H1 (cell line): ENCODE measurements at regions not wholly inside any gene's neighbourhood (a gene's known extent, or its start where the extent isn't known, plus 50 kb on each side); places are given as distances from the start of the nearest gene placed in this dataset.

ENCODE experiments used
- CTCF ChIA-PET: fragments of 300-600 bp; sonication (Branson Sonifier 250); formaldehyde crosslinking; loops from one replicate; lab custom pipeline; 2021; ENCODE audit not compliant: partially characterized antibody; lab: Charles Lee
- POLR2A ChIA-PET: fragments of 300-600 bp; sonication (Branson Sonifier 250); formaldehyde crosslinking; loops from one replicate; lab custom pipeline; 2021; ENCODE audit warnings: inconsistent platforms; ENCODE audit not compliant: partially characterized antibody; lab: Charles Lee
- DNase-seq, 2 experiments: peaks; one replicate each; pipeline versions ENCODE4 v3.0.0 to v3.0.0-alpha.2; 2010 to 2022; ENCODE audit warnings: low spot score in 2 of 2, low read depth in 1 of 2, mixed read lengths in 1 of 2
- FAIRE-seq: peaks from 2 replicates; lab custom pipeline; 2011; peaks lifted over from hg19 to GRCh38; lab: Jason Lieb, UNC
- H2AFZ ChIP-seq: 2 replicates; pipeline ENCODE4 v1.8.1; 2012; ENCODE audit warnings: low read length, inconsistent platforms
- H2AK5ac ChIP-seq: 2 replicates; pipeline ENCODE4 v1.6.1; 2013; ENCODE audit warnings: low read depth, low read length
- H2BK120ac ChIP-seq: replicated peaks from 2 replicates; pipeline ENCODE3; 2013; ENCODE audit warnings: low read depth, low read length, inconsistent platforms
- H2BK12ac ChIP-seq: 2 replicates; pipeline ENCODE4 v1.6.1; 2013; ENCODE audit warnings: low read depth, low read length
- H2BK15ac ChIP-seq: 2 replicates; pipeline ENCODE4 v1.6.1; 2013; ENCODE audit warnings: low read length
- H2BK20ac ChIP-seq: 2 replicates; pipeline ENCODE4 v1.6.1; 2013; ENCODE audit warnings: low read length
- H2BK5ac ChIP-seq: 2 replicates; pipeline ENCODE4 v1.6.1; 2013; ENCODE audit warnings: low read depth, low read length
- H3K14ac ChIP-seq: 2 replicates; pipeline ENCODE4 v1.6.1; 2013; ENCODE audit warnings: inconsistent platforms; ENCODE audit not compliant: insufficient read length
- H3K18ac ChIP-seq: 2 replicates; pipeline ENCODE4 v1.6.1; 2013; ENCODE audit warnings: low read length; ENCODE audit errors: extremely low read depth
- H3K23ac ChIP-seq: 2 replicates; pipeline ENCODE4 v1.6.1; 2013; ENCODE audit warnings: inconsistent platforms; ENCODE audit not compliant: insufficient read length
- H3K23me2 ChIP-seq: 2 replicates; pipeline ENCODE4 v1.6.1; 2013; ENCODE audit warnings: low read depth, low read length
- H3K27ac ChIP-seq: 2 replicates; pipeline ENCODE4 v1.6.1; 2011; ENCODE audit warnings: low read depth, low read length, inconsistent platforms
- H3K27me3 ChIP-seq, 4 experiments: replicated peaks in 1 of 4; 1 replicate in 1 of 4; 2 replicates in 3 of 4; pipeline versions ENCODE4 v1.6.1 to v1.8.1; 2011 to 2013; ENCODE audit warnings: low read length in 3 of 4, mild to moderate bottlenecking in 3 of 4, inconsistent platforms in 2 of 4, mixed read lengths in 2 of 4, moderate library complexity in 1 of 4; ENCODE audit not compliant: control insufficient read depth in 3 of 4, insufficient read depth in 3 of 4; ENCODE audit errors: extremely low read depth in 1 of 4
- H3K36me3 ChIP-seq, 4 experiments: 2 replicates each; pipeline versions ENCODE4 v1.6.1 to v1.8.1; 2011 to 2013; ENCODE audit warnings: mild to moderate bottlenecking in 4 of 4, low read length in 3 of 4, moderate library complexity in 2 of 4, control low read depth in 1 of 4, inconsistent platforms in 1 of 4; ENCODE audit not compliant: insufficient read depth in 4 of 4, control insufficient read depth in 2 of 4
- H3K4ac ChIP-seq: replicated peaks from 2 replicates; pipeline ENCODE3; 2013; ENCODE audit warnings: low read length, low read depth, mixed read lengths, inconsistent platforms; ENCODE audit not compliant: insufficient read length
- H3K4me1 ChIP-seq, 4 experiments: replicated peaks in 1 of 4; 1 replicate in 1 of 4; 2 replicates in 3 of 4; pipeline versions ENCODE4 v1.6.1 to v1.8.1; 2011 to 2013; ENCODE audit warnings: low read length in 3 of 4, inconsistent platforms in 2 of 4, mixed read lengths in 1 of 4; ENCODE audit not compliant: insufficient read depth in 4 of 4, control insufficient read depth in 3 of 4
- H3K4me2 ChIP-seq, 2 experiments: 2 replicates each; pipeline versions ENCODE4 v1.6.1 to v1.8.1; 2011 to 2013; ENCODE audit warnings: low read depth in 2 of 2, low read length in 2 of 2, control low read depth in 1 of 2, inconsistent platforms in 1 of 2, mild to moderate bottlenecking in 1 of 2; ENCODE audit not compliant: insufficient read depth in 1 of 2
- H3K4me3 ChIP-seq, 4 experiments: fragments of 200-600, 300-600 bp in 1 of 4; sonication (generic), shearing (Covaris generic), sonication (Bioruptor Twin) in 1 of 4; 2 replicates each; pipeline versions ENCODE4 v1.5.1 to v1.8.1; 2011 to 2016; ENCODE audit warnings: low read length in 4 of 4, low read depth in 3 of 4, control low read depth in 2 of 4, inconsistent platforms in 2 of 4, mild to moderate bottlenecking in 2 of 4, mixed read lengths in 1 of 4, moderate library complexity in 1 of 4; ENCODE audit not compliant: insufficient read depth in 2 of 4; ENCODE audit errors: extremely low read depth in 1 of 4
- H3K56ac ChIP-seq: replicated peaks from 2 replicates; pipeline ENCODE3; 2013; ENCODE audit warnings: low read depth, mild to moderate bottlenecking, mixed read lengths, low read length, inconsistent platforms; ENCODE audit not compliant: insufficient read length
- H3K79me1 ChIP-seq: 2 replicates; pipeline ENCODE4 v1.6.1; 2013; ENCODE audit warnings: low read depth, low read length, control low read depth
- H3K79me2 ChIP-seq, 2 experiments: 2 replicates each; pipeline versions ENCODE4 v1.6.1 to v1.8.1; 2012 to 2013; ENCODE audit warnings: low read length in 2 of 2, mild to moderate bottlenecking in 2 of 2, inconsistent platforms in 1 of 2; ENCODE audit not compliant: insufficient read depth in 2 of 2, control insufficient read depth in 1 of 2
- H3K9ac ChIP-seq, 4 experiments: replicated peaks in 1 of 4; 1 replicate in 1 of 4; 2 replicates in 3 of 4; pipeline versions ENCODE4 v1.6.1 to v1.8.1; 2011 to 2013; ENCODE audit warnings: low read depth in 3 of 4, low read length in 3 of 4, control low read depth in 2 of 4, mild to moderate bottlenecking in 2 of 4, moderate library complexity in 2 of 4, inconsistent platforms in 1 of 4; ENCODE audit errors: extremely low read depth in 1 of 4
- H3K9me3 ChIP-seq, 2 experiments: 2 replicates each; pipeline versions ENCODE4 v1.6.1 to v1.8.1; 2012 to 2013; ENCODE audit warnings: mild to moderate bottlenecking in 2 of 2, moderate library complexity in 2 of 2, control low read depth in 1 of 2, inconsistent platforms in 1 of 2, low read depth in 1 of 2, low read length in 1 of 2, mixed read lengths in 1 of 2; ENCODE audit not compliant: insufficient read depth in 2 of 2
- H4K20me1 ChIP-seq, 2 experiments: replicated peaks in 1 of 2; 2 replicates each; pipeline versions ENCODE3 to v1.8.1; 2011 to 2013; ENCODE audit warnings: inconsistent platforms in 2 of 2, low read length in 2 of 2, mild to moderate bottlenecking in 1 of 2; ENCODE audit not compliant: insufficient read depth in 2 of 2, control insufficient read depth in 1 of 2
- H4K5ac ChIP-seq: 2 replicates; pipeline ENCODE4 v1.6.1; 2013; ENCODE audit warnings: low read length, low read depth, mixed read lengths, inconsistent platforms; ENCODE audit not compliant: insufficient read length
- H4K8ac ChIP-seq: 2 replicates; pipeline ENCODE4 v1.8.0; 2013; ENCODE audit warnings: mild to moderate bottlenecking, moderate library complexity, low read length, inconsistent platforms; ENCODE audit not compliant: insufficient read depth; ENCODE audit errors: extremely low read depth
- H4K91ac ChIP-seq: replicated peaks from 2 replicates; pipeline ENCODE3; 2013; ENCODE audit warnings: low read length, mixed read lengths, inconsistent platforms; ENCODE audit not compliant: insufficient read length
- BACH1 ChIP-seq: IDR thresholded peaks from 2 replicates; pipeline ENCODE4 v1.6.1; 2012; ENCODE audit warnings: low read length, improper control_type of control experiment
- CBX5 ChIP-seq: fragments of 300-800, 300-1000 bp; sonication (generic); IDR thresholded peaks from 2 replicates; pipeline ENCODE4 v1.7.1; 2016; ENCODE audit warnings: antibody characterized with exemption, low read length, low read depth
- EZH2 ChIP-seq: fragments of 200-600 bp; sonication (generic); IDR thresholded peaks from 2 replicates; pipeline ENCODE4 v1.7.1; 2012; ENCODE audit warnings: low read depth, mild to moderate bottlenecking, moderate library complexity, low read length, inconsistent platforms; ENCODE audit not compliant: severe bottlenecking
- NRF1 ChIP-seq: IDR thresholded peaks from 2 replicates; pipeline ENCODE4 v1.6.1; 2011; ENCODE audit warnings: mild to moderate bottlenecking, low read depth, low read length, improper control_type of control experiment
- POU5F1 ChIP-seq: IDR thresholded peaks from 2 replicates; pipeline ENCODE4 v1.6.1; 2011; ENCODE audit warnings: low read depth, mild to moderate bottlenecking, low read length, moderate library complexity
- SIN3A ChIP-seq, 2 experiments: IDR thresholded peaks in 1 of 2; conservative IDR thresholded peaks in 1 of 2; 2 replicates each; pipeline ENCODE4 v1.6.1; 2011 to 2012; ENCODE audit warnings: low read length in 2 of 2, improper control_type of control experiment in 1 of 2, low read depth in 1 of 2, mild to moderate bottlenecking in 1 of 2
- WGBS, 2 experiments: shearing (Covaris generic) in 1 of 2; methylation state at CpG; one replicate each; pipeline versions ENCODE4 v1.1.6 to v1.1.7; 2013 to 2015; ENCODE audit warnings: low lambda C conversion rate in 2 of 2, mixed read lengths in 2 of 2, inconsistent platforms in 1 of 2, low coverage in 1 of 2, missing lambda C conversion rate in 1 of 2; ENCODE audit not compliant: insufficient replicate concordance in 2 of 2, insufficient coverage in 1 of 2, insufficient read length in 1 of 2; ENCODE audit errors: extremely low coverage in 1 of 2, missing lambda C conversion rate in 1 of 2; 5-methylcytosine and 5-hydroxymethylcytosine counted together
- TF ChIP-seq, protein P1 (sequence below): IDR thresholded peaks from 2 replicates; pipeline ENCODE4 v1.6.1; 2012; ENCODE audit warnings: low read length, inconsistent platforms
- TF ChIP-seq, protein P2 (sequence below): IDR thresholded peaks from 2 replicates; pipeline ENCODE4 v1.6.1; 2012; ENCODE audit warnings: inconsistent platforms

- Histone ChIP-seq H3K18ac (no peak overlapping the region), H3K27ac (no peak overlapping the region), H2BK120ac (no peak overlapping the region), H3K4me3 (no peak overlapping the region), H3K56ac (no peak overlapping the region), H2AK5ac (no peak overlapping the region), H3K23ac (no peak overlapping the region), H3K36me3 (no peaks in the 10 kb centered on the region), H3K9me3 (no peaks in the 10 kb centered on the region), H3K79me1 (no peaks in the 10 kb centered on the region), H3K23me2 (no peaks in the 10 kb centered on the region), H4K91ac (no peak overlapping the region), H2BK5ac (no peak overlapping the region), H3K4me2 (no peak overlapping the region), H4K5ac (no peak overlapping the region), H2BK15ac (no peak overlapping the region), H3K14ac (no peak overlapping the region), H2AFZ (no peak overlapping the region), H2BK12ac (no peak overlapping the region), H3K4me1 (no peaks in the 10 kb centered on the region; a peak in 1 of 7 replicates), H3K4ac (no peak overlapping the region), H4K20me1 (no peaks in the 10 kb centered on the region), H3K79me2 (no peaks in the 10 kb centered on the region), H3K9ac (no peak overlapping the region), H4K8ac (no peak overlapping the region), H3K27me3 (no peaks in the 10 kb centered on the region), H2BK20ac (no peak overlapping the region)
- ChIA-PET CTCF (interaction anchor here (0.6 kb wide), 1 partner anchor 1443 kb away, joined by 4 read pairs; no protein-coding TSS in a partner anchor), POLR2A (no interaction called here)
- TF ChIP-seq EZH2 (no peak), SIN3A (conservative IDR thresholded peaks at IDR 0.05 in 1 of 2, IDR thresholded peaks at IDR 0.05 in 1 of 2; ENCODE audit: low read depth in 1 of 2, low read length in 2 of 2) (no peak), CBX5 (no peak), POU5F1 (no peak), NRF1 (no peak), BACH1 (no peak)
- TF ChIP-seq, protein P1, sequence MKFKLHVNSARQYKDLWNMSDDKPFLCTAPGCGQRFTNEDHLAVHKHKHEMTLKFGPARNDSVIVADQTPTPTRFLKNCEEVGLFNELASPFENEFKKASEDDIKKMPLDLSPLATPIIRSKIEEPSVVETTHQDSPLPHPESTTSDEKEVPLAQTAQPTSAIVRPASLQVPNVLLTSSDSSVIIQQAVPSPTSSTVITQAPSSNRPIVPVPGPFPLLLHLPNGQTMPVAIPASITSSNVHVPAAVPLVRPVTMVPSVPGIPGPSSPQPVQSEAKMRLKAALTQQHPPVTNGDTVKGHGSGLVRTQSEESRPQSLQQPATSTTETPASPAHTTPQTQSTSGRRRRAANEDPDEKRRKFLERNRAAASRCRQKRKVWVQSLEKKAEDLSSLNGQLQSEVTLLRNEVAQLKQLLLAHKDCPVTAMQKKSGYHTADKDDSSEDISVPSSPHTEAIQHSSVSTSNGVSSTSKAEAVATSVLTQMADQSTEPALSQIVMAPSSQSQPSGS = no peak
- TF ChIP-seq, protein P2, sequence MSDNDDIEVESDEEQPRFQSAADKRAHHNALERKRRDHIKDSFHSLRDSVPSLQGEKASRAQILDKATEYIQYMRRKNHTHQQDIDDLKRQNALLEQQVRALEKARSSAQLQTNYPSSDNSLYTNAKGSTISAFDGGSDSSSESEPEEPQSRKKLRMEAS = no peak
- WGBS, 2 experiments = 67% methylated on average over 5 of the region's 5 CpGs; no CpG with 5 or more reads in 1 of the 2 experiments
- DNase-seq = no peak
- FAIRE-seq = no peak
Observed at GRCh38 chr5:67941614-67942401, 273.7 kb upstream of the PIK3R1 start.
